HepG2 (cell line): ENCODE measurements at regions not wholly inside any gene's neighbourhood (a gene's known extent, or its start where the extent isn't known, plus 50 kb on each side); places are given as distances from the start of the nearest gene placed in this dataset.
A peak's percentile ranks its signal among the peaks of the same experiment; 100 is the strongest.

Experiments
- ATAC-seq: fragments of 200-7000 bp; cut with Tn5 transposase; 3 replicates; pipeline ENCODE4 v1.9.1; 2020; ENCODE audit warnings: mild to moderate bottlenecking, moderate library complexity
- BruUV-seq: library from RNA; stranded (reverse); fragments of 400-500 nt; replicated peaks from 2 replicates; lab custom pipeline; 2021; lab: Mats Ljungman, UMichigan
- CTCF ChIA-PET: fragments of 300-600 bp; formaldehyde crosslinking; extraction: SDS; loops from one replicate; lab custom pipeline; 2021; ENCODE audit warnings: low total read pairs, inconsistent platforms, low intra/inter-chr PET ratio; lab: Yijun Ruan, JAX
- POLR2A ChIA-PET: fragments of 350-600 bp; sonication (Branson Sonifier 250); formaldehyde crosslinking; loops from one replicate; lab custom pipeline; 2020; ENCODE audit warnings: antibody characterized with exemption, inconsistent platforms; lab: Yijun Ruan, JAX
- DNase-seq: peaks from one replicate; pipeline ENCODE4 v3.0.0-alpha.2; 2015; ENCODE audit warnings: low spot score
- FAIRE-seq: peaks from 3 replicates; lab custom pipeline; 2011; peaks lifted over from hg19 to GRCh38; lab: Jason Lieb, UNC
- H2AFZ ChIP-seq: one replicate; pipeline ENCODE4 v1.6.1; 2011; ENCODE audit warnings: low read length, inconsistent platforms
- H3K27ac ChIP-seq: fragments of 300-600 bp; 3 replicates; pipeline ENCODE4 v1.8.0; 2011; ENCODE audit warnings: mixed run types, mild to moderate bottlenecking, mixed read lengths, low read length, inconsistent platforms; ENCODE audit not compliant: insufficient read depth; ENCODE audit errors: extremely low read length
- H3K27me3 ChIP-seq, 2 experiments: fragments of 200-600 bp in 1 of 2; 2 replicates in 1 of 2; 3 replicates in 1 of 2; pipeline versions ENCODE4 v1.6.0 to v1.8.0; 2011; ENCODE audit warnings: low read length in 2 of 2, mild to moderate bottlenecking in 2 of 2, moderate library complexity in 2 of 2, inconsistent platforms in 1 of 2; ENCODE audit not compliant: insufficient read depth in 2 of 2, control insufficient read depth in 1 of 2
- H3K36me3 ChIP-seq, 2 experiments: fragments of 200-600 bp in 1 of 2; replicated peaks in 1 of 2; 2 replicates in 1 of 2; 3 replicates in 1 of 2; pipeline versions ENCODE4 v1.5.1 to v1.8.0; 2011; ENCODE audit warnings: low read length in 2 of 2, inconsistent platforms in 1 of 2; ENCODE audit not compliant: insufficient read depth in 2 of 2, control insufficient read depth in 1 of 2
- H3K4me1 ChIP-seq: 2 replicates; pipeline ENCODE4 v1.5.1; 2012; ENCODE audit warnings: low read length, inconsistent platforms; ENCODE audit not compliant: insufficient read depth
- H3K4me2 ChIP-seq: 2 replicates; pipeline ENCODE4 v1.6.0; 2011; ENCODE audit warnings: low read depth, low read length, inconsistent platforms
- H3K4me3 ChIP-seq, 3 experiments: fragments of 200-600 bp in 1 of 3; sonication (generic), shearing (Covaris generic) in 1 of 3; replicated peaks in 1 of 3; 2 replicates each; pipeline ENCODE4 v1.5.1; 2011 to 2016; ENCODE audit warnings: low read length in 3 of 3, inconsistent platforms in 2 of 3, low read depth in 2 of 3, mild to moderate bottlenecking in 2 of 3, control low read depth in 1 of 3, mixed read lengths in 1 of 3; ENCODE audit not compliant: insufficient read depth in 1 of 3
- H3K79me2 ChIP-seq: one replicate; pipeline ENCODE4 v1.6.1; 2011; ENCODE audit warnings: low read length, inconsistent platforms; ENCODE audit not compliant: insufficient read depth
- H3K9ac ChIP-seq: 2 replicates; pipeline ENCODE4 v1.6.0; 2011; ENCODE audit warnings: mild to moderate bottlenecking, low read depth, low read length, inconsistent platforms; ENCODE audit not compliant: insufficient read depth
- H3K9me3 ChIP-seq: 2 replicates; pipeline ENCODE4 v1.5.1; 2012; ENCODE audit warnings: mild to moderate bottlenecking, low read length
- H4K20me1 ChIP-seq: 2 replicates; pipeline ENCODE4 v1.6.0; 2011; ENCODE audit warnings: inconsistent platforms, mild to moderate bottlenecking, low read length, moderate library complexity; ENCODE audit not compliant: insufficient read depth
- ADNP ChIP-seq: sonication (generic); formaldehyde crosslinking; IDR thresholded peaks from 2 replicates; pipeline ENCODE4 v1.4.0; 2020; ENCODE audit warnings: missing genetic modification reagents
- CHD4 ChIP-seq: fragments of 200-600 bp; sonication (generic); IDR thresholded peaks from 2 replicates; pipeline ENCODE4 v1.7.0; 2017; ENCODE audit warnings: mild to moderate bottlenecking, low read length, borderline replicate concordance
- DNMT3B ChIP-seq: conservative IDR thresholded peaks from 2 replicates; pipeline ENCODE4 v1.6.1; 2016; ENCODE audit warnings: missing biosample characterization, control low read depth
- DPF2 ChIP-seq: sonication (generic); formaldehyde crosslinking; IDR thresholded peaks from 2 replicates; pipeline ENCODE4 v1.4.0; 2020; ENCODE audit warnings: mild to moderate bottlenecking, low read depth, missing genetic modification reagents, borderline replicate concordance
- FOXP1 ChIP-seq, 2 experiments: fragments of 450-650 bp in 1 of 2; IDR thresholded peaks; 2 replicates each; pipeline ENCODE4 v1.6.1; 2017 to 2018; ENCODE audit warnings: antibody characterized with exemption in 1 of 2
- HDAC1 ChIP-seq: sonication (generic); formaldehyde crosslinking; IDR thresholded peaks from 2 replicates; pipeline ENCODE4 v1.5.1; 2020; ENCODE audit warnings: mild to moderate bottlenecking, missing genetic modification reagents
- MAFK ChIP-seq, 2 experiments: IDR thresholded peaks in 1 of 2; conservative IDR thresholded peaks in 1 of 2; 2 replicates each; pipeline ENCODE4 v1.6.1; 2011; ENCODE audit warnings: improper control_type of control experiment in 2 of 2, low read length in 2 of 2
- NR3C1 ChIP-seq: sonication (generic); formaldehyde crosslinking; IDR thresholded peaks from 2 replicates; pipeline ENCODE4 v1.4.0; 2020; ENCODE audit warnings: missing genetic modification reagents
- SAP130 ChIP-seq: IDR thresholded peaks from 2 replicates; pipeline ENCODE4 v1.6.1; 2016; ENCODE audit warnings: low read depth
- SMC3 ChIP-seq: IDR thresholded peaks from 2 replicates; pipeline ENCODE4 v1.6.1; 2011; ENCODE audit warnings: low read length, improper control_type of control experiment
- SPEN ChIP-seq: sonication (generic); formaldehyde crosslinking; IDR thresholded peaks from 2 replicates; pipeline ENCODE4 v1.5.1; 2020; ENCODE audit warnings: low read depth, mild to moderate bottlenecking, missing genetic modification reagents
- TCF7 ChIP-seq: sonication (generic); IDR thresholded peaks from 2 replicates; pipeline ENCODE4 v1.6.1; 2016; ENCODE audit warnings: antibody characterized with exemption, low read depth
- TGIF2 ChIP-seq: IDR thresholded peaks from 2 replicates; pipeline ENCODE4 v1.6.1; 2016; ENCODE audit warnings: control low read depth, missing compliant biosample characterization
- WIZ ChIP-seq: sonication (generic); formaldehyde crosslinking; IDR thresholded peaks from 2 replicates; pipeline ENCODE4 v1.5.1; 2020; ENCODE audit warnings: mild to moderate bottlenecking, missing genetic modification reagents
- ZMYM3 ChIP-seq: sonication (generic); formaldehyde crosslinking; IDR thresholded peaks from 2 replicates; pipeline ENCODE4 v1.5.1; 2020; ENCODE audit warnings: mild to moderate bottlenecking, missing genetic modification reagents
- ZNF557 ChIP-seq: sonication (generic); formaldehyde crosslinking; IDR thresholded peaks from 2 replicates; pipeline ENCODE4 v1.4.0; 2020; ENCODE audit warnings: missing genetic modification reagents
- ZNF629 ChIP-seq: sonication (generic); formaldehyde crosslinking; conservative IDR thresholded peaks from 2 replicates; pipeline ENCODE4 v1.5.0; 2020; ENCODE audit warnings: missing genetic modification reagents
- WGBS: methylation state at CpG from one replicate; pipeline ENCODE4 v1.1.6; 2017; ENCODE audit warnings: low lambda C conversion rate; 5-methylcytosine and 5-hydroxymethylcytosine counted together
- in situ Hi-C: cut with HindIII; loops from 2 replicates; pipeline ENCODE4 v1.10.0; 2017; ENCODE audit warnings: low pct_unique_long_range_greater_than_20kb; ENCODE audit not compliant: extremely low pct_ligation_motif_present
- intact Hi-C: fragments of 100-400 bp; cut with micrococcal nuclease; formaldehyde crosslinking; loops from one replicate; pipeline ENCODE4 v1.10.0; 2022; ENCODE audit not compliant: unreplicated experiment
- TF ChIP-seq, protein P1 (sequence below): sonication (generic); formaldehyde crosslinking; IDR thresholded peaks from 2 replicates; pipeline ENCODE4 v1.5.0; 2020; ENCODE audit warnings: mild to moderate bottlenecking, missing genetic modification reagents, borderline replicate concordance
- TF ChIP-seq, protein P2 (sequence below): sonication (generic); formaldehyde crosslinking; IDR thresholded peaks from 2 replicates; pipeline ENCODE4 v1.4.0; 2020; ENCODE audit warnings: mild to moderate bottlenecking, missing genetic modification reagents

DNA sequence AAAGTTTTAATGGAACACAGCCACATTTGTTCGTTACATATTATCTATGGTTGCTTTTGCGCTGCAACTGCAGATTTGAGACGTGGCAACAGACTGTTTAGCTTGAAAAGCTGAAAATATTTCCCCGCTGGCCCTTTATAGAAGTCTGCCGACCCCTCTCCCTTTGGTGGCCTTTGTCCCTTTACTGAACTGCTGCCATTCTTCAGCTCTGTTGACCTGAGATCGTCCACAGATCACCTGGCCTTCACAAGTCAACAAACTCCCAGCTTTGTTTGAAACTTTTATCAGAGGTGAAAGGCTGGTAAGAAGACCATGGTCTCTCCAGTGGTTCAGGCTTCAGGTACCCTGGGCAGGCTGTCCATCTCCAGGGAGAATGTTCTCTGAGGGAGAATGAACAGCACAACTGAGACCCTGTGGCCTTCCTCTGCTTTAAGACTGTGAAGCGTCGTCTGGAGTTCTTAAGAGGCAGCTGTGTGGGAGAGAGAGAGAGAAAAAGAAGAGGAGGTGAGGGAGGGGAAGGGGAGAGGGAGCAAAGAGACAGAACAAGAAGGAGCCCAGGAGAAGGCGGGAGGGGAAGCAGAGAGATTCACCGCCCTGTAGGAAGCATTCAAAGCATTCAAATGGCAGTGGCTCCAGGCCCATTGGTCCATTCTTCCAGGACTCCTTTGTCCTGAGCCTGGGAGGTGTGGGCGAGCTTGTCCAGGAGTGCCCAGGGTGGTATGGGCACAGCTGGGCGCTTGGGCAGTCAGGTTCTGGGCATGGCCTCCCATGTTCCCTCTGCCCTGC, 53.7 kb upstream of the INSYN1 start (continued):
- TF ChIP-seq FOXP1 (IDR thresholded peaks at IDR 0.05) (no peak), FOXP1 (CRISPR knock-in tag; IDR thresholded peaks at IDR 0.05) (peak; percentile 63), DNMT3B (CRISPR knock-in tag) (no peak), TCF7 (peak; percentile 58; the same call in 1 of the 2 replicates), HDAC1 (CRISPR knock-in tag) (peak; percentile 62; the same call in 1 of the 2 replicates), WIZ (CRISPR knock-in tag) (no peak), SMC3 (no peak), NR3C1 (CRISPR knock-in tag) (no peak), DPF2 (CRISPR knock-in tag) (peak; percentile 55; the same call in 1 of the 2 replicates), ZMYM3 (CRISPR knock-in tag) (peak; percentile 15; the same call in 1 of the 2 replicates), SPEN (CRISPR knock-in tag) (peak; percentile 54; the same call in 1 of the 2 replicates), SAP130 (peak; percentile 64)
- TF ChIP-seq, protein P1, sequence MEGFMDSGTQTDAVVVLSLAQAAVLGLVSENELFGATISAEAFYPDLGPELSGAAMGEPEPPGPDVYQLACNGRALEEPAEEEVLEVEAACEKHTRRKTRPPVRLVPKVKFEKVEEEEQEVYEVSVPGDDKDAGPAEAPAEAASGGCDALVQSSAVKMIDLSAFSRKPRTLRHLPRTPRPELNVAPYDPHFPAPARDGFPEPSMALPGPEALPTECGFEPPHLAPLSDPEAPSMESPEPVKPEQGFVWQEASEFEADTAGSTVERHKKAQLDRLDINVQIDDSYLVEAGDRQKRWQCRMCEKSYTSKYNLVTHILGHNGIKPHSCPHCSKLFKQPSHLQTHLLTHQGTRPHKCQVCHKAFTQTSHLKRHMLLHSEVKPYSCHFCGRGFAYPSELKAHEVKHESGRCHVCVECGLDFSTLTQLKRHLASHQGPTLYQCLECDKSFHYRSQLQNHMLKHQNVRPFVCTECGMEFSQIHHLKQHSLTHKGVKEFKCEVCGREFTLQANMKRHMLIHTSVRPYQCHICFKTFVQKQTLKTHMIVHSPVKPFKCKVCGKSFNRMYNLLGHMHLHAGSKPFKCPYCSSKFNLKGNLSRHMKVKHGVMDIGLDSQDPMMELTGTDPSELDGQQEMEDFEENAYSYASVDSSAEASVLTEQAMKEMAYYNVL (CRISPR knock-in tag): peak; percentile 48; the same call in 1 of the 2 replicates

DNA sequence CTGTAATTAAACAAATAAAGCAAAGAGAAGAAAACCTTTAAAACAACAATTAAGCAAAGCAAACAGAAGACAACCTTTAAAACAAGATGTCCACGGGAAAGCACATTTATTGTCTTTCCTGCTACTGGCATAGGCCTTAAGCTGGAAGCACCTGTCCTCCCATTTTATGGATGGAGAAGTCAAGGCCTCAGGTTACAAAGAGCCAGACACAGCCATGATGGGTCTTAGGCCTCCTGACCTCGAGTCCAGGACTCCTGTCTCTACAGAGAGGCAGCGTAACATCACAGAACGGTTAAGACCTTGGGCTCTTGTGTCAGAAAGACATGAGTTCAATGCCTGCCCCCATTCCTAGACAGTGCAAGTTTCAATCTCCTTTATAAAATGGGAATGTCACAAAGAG, 54.7 kb upstream of the INSYN1 start:
- no peak overlapping the region for H2AFZ ChIP-seq
- CTCF ChIA-PET: no interaction called here
- DNase-seq (no peak), FAIRE-seq (no peak), ATAC-seq (no peak)
- intact Hi-C loops: no loop called here
- H3K4me2 ChIP-seq: peak overlapping the region; percentile 71; the same call in 1 of the 2 replicates
- no peak overlapping the region for H3K27ac ChIP-seq
- H3K27me3 ChIP-seq: peaks cover 3 to 11% of the 10 kb centered on the region in 2 experiments; a peak in 2 of 5 replicates
- H3K79me2 ChIP-seq: no peaks in the 10 kb centered on the region
- H3K9me3 ChIP-seq: no peaks in the 10 kb centered on the region
- no peak overlapping the region for H3K4me3 ChIP-seq
- no peaks in the 10 kb centered on the region for H3K36me3 ChIP-seq
- POLR2A ChIA-PET: no interaction called here
- no TSS peak for BruUV-seq
- H3K4me1 ChIP-seq: peaks cover 71% of the 10 kb centered on the region
- TF ChIP-seq ADNP (CRISPR knock-in tag) (peak; percentile 80; the same call in 1 of the 2 replicates), ZNF629 (CRISPR knock-in tag) (peak; percentile 97), ZNF557 (CRISPR knock-in tag) (no peak), TGIF2 (CRISPR knock-in tag) (no peak), MAFK (conservative IDR thresholded peaks at IDR 0.05 in 1 of 2, IDR thresholded peaks at IDR 0.05 in 1 of 2; ENCODE audit: low read length in 2 of 2) (no peak), ZMYM3 (CRISPR knock-in tag) (peak; percentile 95), CHD4 (peak; percentile 55; the same call in 1 of the 2 replicates)
- TF ChIP-seq, protein P2, sequence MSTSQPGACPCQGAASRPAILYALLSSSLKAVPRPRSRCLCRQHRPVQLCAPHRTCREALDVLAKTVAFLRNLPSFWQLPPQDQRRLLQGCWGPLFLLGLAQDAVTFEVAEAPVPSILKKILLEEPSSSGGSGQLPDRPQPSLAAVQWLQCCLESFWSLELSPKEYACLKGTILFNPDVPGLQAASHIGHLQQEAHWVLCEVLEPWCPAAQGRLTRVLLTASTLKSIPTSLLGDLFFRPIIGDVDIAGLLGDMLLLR (CRISPR knock-in tag): no peak
- H3K9ac ChIP-seq: no peak overlapping the region
- in situ Hi-C loops: no loop called here
- 42% methylated on average over 4 of the region's 4 CpGs for WGBS
- H4K20me1 ChIP-seq: no peaks in the 10 kb centered on the region
